ENCODE measurements at regions not wholly inside any gene's neighbourhood (a gene's known extent, or its start where the extent isn't known, plus 50 kb on each side); places are given as distances from the start of the nearest gene placed in this dataset.

DNA sequence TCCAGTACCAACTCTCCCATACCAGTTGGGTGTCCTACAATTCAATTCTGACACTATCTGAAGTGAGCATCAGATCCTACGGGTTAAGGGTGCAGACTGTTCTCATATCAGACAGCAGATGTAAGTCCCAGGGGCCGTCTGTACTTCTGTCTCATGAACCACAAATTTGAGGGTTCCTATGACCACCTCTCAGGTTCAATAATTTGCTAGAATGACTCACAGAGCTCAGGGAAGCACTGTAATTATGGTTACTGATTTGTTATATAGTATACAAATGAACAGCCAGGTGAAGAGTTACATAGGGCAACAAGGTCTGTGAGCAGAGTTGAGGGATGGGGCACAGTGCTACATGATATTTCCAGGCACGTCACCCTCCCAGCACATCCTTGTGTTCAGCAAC lies 499.1 kb downstream of the DMAC1 start:
- TF ChIP-seq JUNB (CRISPR knock-in tag; IDR thresholded peaks at IDR 0.05; ENCODE audit: borderline replicate concordance) (no peak), PRDM15 (CRISPR knock-in tag; IDR thresholded peaks at IDR 0.05) (no peak), CEBPB (IDR thresholded peaks at IDR 0.05; ENCODE audit: borderline replicate concordance, low read depth, low read length) (no peak), RBAK (CRISPR knock-in tag; IDR thresholded peaks at IDR 0.05) (no peak), HDAC2 (CRISPR knock-in tag; IDR thresholded peaks at IDR 0.05) (no peak), ATF7 (IDR thresholded peaks at IDR 0.05) (no peak), ATF7 (CRISPR knock-in tag; IDR thresholded peaks at IDR 0.05) (no peak), ZBTB7A (CRISPR knock-in tag; IDR thresholded peaks at IDR 0.05) (no peak), ZNF530 (CRISPR knock-in tag; IDR thresholded peaks at IDR 0.05; ENCODE audit: low read depth) (no peak), TIGD3 (CRISPR knock-in tag; IDR thresholded peaks at IDR 0.05; ENCODE audit: borderline replicate concordance) (no peak)
- TF ChIP-seq, protein P1, sequence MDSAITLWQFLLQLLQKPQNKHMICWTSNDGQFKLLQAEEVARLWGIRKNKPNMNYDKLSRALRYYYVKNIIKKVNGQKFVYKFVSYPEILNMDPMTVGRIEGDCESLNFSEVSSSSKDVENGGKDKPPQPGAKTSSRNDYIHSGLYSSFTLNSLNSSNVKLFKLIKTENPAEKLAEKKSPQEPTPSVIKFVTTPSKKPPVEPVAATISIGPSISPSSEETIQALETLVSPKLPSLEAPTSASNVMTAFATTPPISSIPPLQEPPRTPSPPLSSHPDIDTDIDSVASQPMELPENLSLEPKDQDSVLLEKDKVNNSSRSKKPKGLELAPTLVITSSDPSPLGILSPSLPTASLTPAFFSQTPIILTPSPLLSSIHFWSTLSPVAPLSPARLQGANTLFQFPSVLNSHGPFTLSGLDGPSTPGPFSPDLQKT (CRISPR knock-in tag; IDR thresholded peaks at IDR 0.05; ENCODE audit: borderline replicate concordance), result no peak

Data from HepG2 (cell line).